ENCODE measurements at regions not wholly inside any gene's neighbourhood (a gene's known extent, or its start where the extent isn't known, plus 50 kb on each side); places are given as distances from the start of the nearest gene placed in this dataset.

GRCh38 chr13:79212064-79212619 is 193.9 kb downstream of the RBM26 start:
- intact Hi-C loops (cut with micrococcal nuclease) = no loop called here
- Mint-ChIP-seq H3K27me3 (ENCODE audit: low read depth in 3 of 3) (peaks cover 0 to 4% (median 3%) of the 10 kb centered on the region in 3 donors), H3K27ac (no peak overlapping the region), H3K4me1 (peaks cover 7% of the 10 kb centered on the region), H3K9me3 (peaks cover 15 to 55% (median 30%) of the 10 kb centered on the region in 7 donors), H3K4me3 (no peak overlapping the region), H3K36me3 (no peaks in the 10 kb centered on the region)
- peaks cover 15 to 24% of the 10 kb centered on the region in 2 donors for H3K9me3 ChIP-seq (replicated peaks in 1 of 2; ENCODE audit: control insufficient read depth in 1 of 2, insufficient read depth in 1 of 2, low read length in 2 of 2)
- 100% methylated on average over 5 of the region's 10 CpGs for WGBS (ENCODE audit: insufficient coverage)
- no peaks in the 10 kb centered on the region for H4K20me1 ChIP-seq (ENCODE audit: insufficient read depth, low read length)
- H3K4me1 ChIP-seq (ENCODE audit: control insufficient read depth in 1 of 2, insufficient read depth in 2 of 2, low read length in 2 of 2) = peaks cover 6 to 7% of the 10 kb centered on the region in 2 donors
- no peak overlapping the region for H3K27ac ChIP-seq (ENCODE audit: low read depth in 1 of 2, low read length in 2 of 2)
- H3K27me3 ChIP-seq (ENCODE audit: control insufficient read depth in 2 of 2, insufficient read depth in 2 of 2, low read length in 2 of 2) = no peaks in the 10 kb centered on the region
- H3K4me2 ChIP-seq (replicated peaks; ENCODE audit: extremely low read depth, low read length, poor library complexity, severe bottlenecking) = no peak overlapping the region
- H3K36me3 ChIP-seq (replicated peaks in 1 of 2; ENCODE audit: control insufficient read depth in 1 of 2, insufficient read depth in 2 of 2, low read length in 2 of 2) = no peaks in the 10 kb centered on the region
- H3K4me3 ChIP-seq (replicated peaks in 1 of 3; ENCODE audit: low read depth in 2 of 3, low read length in 3 of 3) = no peak overlapping the region
- no peak overlapping the region for H3K9ac ChIP-seq (ENCODE audit: insufficient read depth, low read length, poor library complexity, severe bottlenecking)
- DNase-seq = no peak
- H3K79me2 ChIP-seq (ENCODE audit: insufficient read depth, low read length) = no peaks in the 10 kb centered on the region
- no peak for TF ChIP-seq CTCF (IDR thresholded peaks at IDR 0.05)
- H2AFZ ChIP-seq (ENCODE audit: insufficient read depth, low read depth, low read length, poor library complexity, severe bottlenecking) = no peak overlapping the region

GRCh38 chr13:79211377-79211776 is 194.7 kb downstream of the RBM26 start:
- intact Hi-C loops (cut with micrococcal nuclease) = no loop called here
- H3K4me1 Mint-ChIP-seq = peaks cover 7% of the 10 kb centered on the region
- no peak overlapping the region for H3K9ac ChIP-seq (ENCODE audit: insufficient read depth, low read length, poor library complexity, severe bottlenecking)
- H4K20me1 ChIP-seq (ENCODE audit: insufficient read depth, low read length) = no peaks in the 10 kb centered on the region
- H3K27me3 ChIP-seq (ENCODE audit: control insufficient read depth in 2 of 2, insufficient read depth in 2 of 2, low read length in 2 of 2) = no peaks in the 10 kb centered on the region
- no peaks in the 10 kb centered on the region for H3K36me3 Mint-ChIP-seq
- no peak for TF ChIP-seq CTCF (IDR thresholded peaks at IDR 0.05)
- no peaks in the 10 kb centered on the region for H3K36me3 ChIP-seq (replicated peaks in 1 of 2; ENCODE audit: control insufficient read depth in 1 of 2, insufficient read depth in 2 of 2, low read length in 2 of 2)
- H3K4me3 ChIP-seq (replicated peaks in 1 of 3; ENCODE audit: low read depth in 2 of 3, low read length in 3 of 3) = no peak overlapping the region
- H3K9me3 Mint-ChIP-seq = peaks cover 15 to 51% (median 30%) of the 10 kb centered on the region in 7 donors
- no peaks in the 10 kb centered on the region for H3K79me2 ChIP-seq (ENCODE audit: insufficient read depth, low read length)
- WGBS (ENCODE audit: insufficient coverage) = no CpG with 5 or more reads among the region's 1 CpG
- peaks cover 9 to 21% of the 10 kb centered on the region in 2 donors for H3K9me3 ChIP-seq (replicated peaks in 1 of 2; ENCODE audit: control insufficient read depth in 1 of 2, insufficient read depth in 1 of 2, low read length in 2 of 2)
- no peak overlapping the region for H3K27ac ChIP-seq (ENCODE audit: low read depth in 1 of 2, low read length in 2 of 2)
- no peak overlapping the region for H2AFZ ChIP-seq (ENCODE audit: insufficient read depth, low read depth, low read length, poor library complexity, severe bottlenecking)
- peaks cover 6 to 7% of the 10 kb centered on the region in 2 donors for H3K4me1 ChIP-seq (ENCODE audit: control insufficient read depth in 1 of 2, insufficient read depth in 2 of 2, low read length in 2 of 2)
- H3K4me2 ChIP-seq (replicated peaks; ENCODE audit: extremely low read depth, low read length, poor library complexity, severe bottlenecking) = no peak overlapping the region
- peaks cover 0 to 4% (median 1%) of the 10 kb centered on the region in 3 donors for H3K27me3 Mint-ChIP-seq (ENCODE audit: low read depth in 3 of 3)
- DNase-seq = no peak
- H3K4me3 Mint-ChIP-seq = no peak overlapping the region
- no peak overlapping the region for H3K27ac Mint-ChIP-seq

All from CD14-positive monocyte (primary cell).